Mesenchymal stem cell (in vitro differentiated cells and primary cell): ENCODE measurements at regions not wholly inside any gene's neighbourhood (a gene's known extent, or its start where the extent isn't known, plus 50 kb on each side); places are given as distances from the start of the nearest gene placed in this dataset.

Experiments used
- DNase-seq: peaks from one replicate; pipeline ENCODE4 v3.0.0-alpha.2; 2013
- H2AFZ ChIP-seq: one replicate; pipeline ENCODE4 v1.6.1; 2013; ENCODE audit warnings: low read depth, mild to moderate bottlenecking, control low read depth, inconsistent platforms, low read length, moderate library complexity
- H2AK5ac ChIP-seq: 2 replicates; pipeline ENCODE4 v1.6.1; 2013; ENCODE audit warnings: low read length, moderate library complexity, mild to moderate bottlenecking, inconsistent platforms; ENCODE audit not compliant: severe bottlenecking
- H2BK120ac ChIP-seq: one replicate; pipeline ENCODE4 v1.6.1; 2013; ENCODE audit warnings: low read depth, mild to moderate bottlenecking, inconsistent platforms, low read length, moderate library complexity
- H2BK12ac ChIP-seq, 2 experiments: one replicate each; pipeline ENCODE4 v1.6.1; 2013; ENCODE audit warnings: inconsistent platforms in 2 of 2, low read length in 2 of 2, mild to moderate bottlenecking in 2 of 2, moderate library complexity in 2 of 2, control low read depth in 1 of 2
- H2BK15ac ChIP-seq: one replicate; pipeline ENCODE4 v1.6.1; 2013; ENCODE audit warnings: mild to moderate bottlenecking, low read depth, inconsistent platforms; ENCODE audit not compliant: poor library complexity, severe bottlenecking
- H2BK5ac ChIP-seq: 2 replicates; pipeline ENCODE4 v1.6.1; 2013; ENCODE audit warnings: low read depth, mild to moderate bottlenecking, low read length, control low read depth, inconsistent platforms; ENCODE audit not compliant: poor library complexity, severe bottlenecking
- H3K14ac ChIP-seq, 2 experiments: one replicate each; pipeline ENCODE4 v1.6.1; 2013; ENCODE audit warnings: inconsistent platforms in 2 of 2, low read length in 2 of 2, control low read depth in 1 of 2, mild to moderate bottlenecking in 1 of 2, moderate library complexity in 1 of 2
- H3K18ac ChIP-seq, 2 experiments: one replicate each; pipeline ENCODE4 v1.6.1; 2013; ENCODE audit warnings: inconsistent platforms in 2 of 2, low read length in 2 of 2, control low read depth in 1 of 2, low read depth in 1 of 2, mild to moderate bottlenecking in 1 of 2
- H3K23ac ChIP-seq, 2 experiments: one replicate each; pipeline ENCODE4 v1.6.1; 2013; ENCODE audit warnings: inconsistent platforms in 2 of 2, low read length in 2 of 2, mild to moderate bottlenecking in 2 of 2, moderate library complexity in 2 of 2, control low read depth in 1 of 2
- H3K27ac ChIP-seq: 2 replicates; pipeline ENCODE4 v1.5.1; 2013; ENCODE audit warnings: mild to moderate bottlenecking, moderate library complexity, low read length, control low read depth, inconsistent platforms; ENCODE audit not compliant: poor library complexity, severe bottlenecking
- H3K27me3 ChIP-seq, 2 experiments: 2 replicates each; pipeline versions ENCODE4 v1.6.1 to v1.7.0; 2013; ENCODE audit warnings: low read length in 2 of 2, mild to moderate bottlenecking in 2 of 2, moderate library complexity in 2 of 2, control low read depth in 1 of 2, inconsistent platforms in 1 of 2; ENCODE audit not compliant: control insufficient read depth in 1 of 2, insufficient read depth in 1 of 2
- H3K36me3 ChIP-seq, 2 experiments: 2 replicates each; pipeline versions ENCODE4 v1.6.1 to v1.7.0; 2013; ENCODE audit warnings: low read length in 2 of 2, control low read depth in 1 of 2, inconsistent platforms in 1 of 2, low read depth in 1 of 2, mild to moderate bottlenecking in 1 of 2; ENCODE audit not compliant: insufficient read depth in 2 of 2, control insufficient read depth in 1 of 2
- H3K4ac ChIP-seq, 2 experiments: one replicate each; pipeline ENCODE4 v1.6.1; 2013; ENCODE audit warnings: inconsistent platforms in 2 of 2, low read length in 2 of 2, mild to moderate bottlenecking in 2 of 2, moderate library complexity in 2 of 2, control low read depth in 1 of 2, low read depth in 1 of 2
- H3K4me1 ChIP-seq: 2 replicates; pipeline ENCODE4 v1.6.1; 2013; ENCODE audit warnings: low read depth, low read length, control low read depth; ENCODE audit not compliant: control insufficient read depth, insufficient read depth
- H3K4me2 ChIP-seq: 2 replicates; pipeline ENCODE4 v1.6.1; 2013; ENCODE audit warnings: low read length, mild to moderate bottlenecking, inconsistent platforms; ENCODE audit not compliant: poor library complexity, severe bottlenecking
- H3K4me3 ChIP-seq, 2 experiments: 2 replicates each; pipeline versions ENCODE4 v1.5.1 to v1.7.0; 2013; ENCODE audit warnings: low read length in 2 of 2, mild to moderate bottlenecking in 2 of 2, control low read depth in 1 of 2, low read depth in 1 of 2; ENCODE audit not compliant: insufficient read depth in 1 of 2
- H3K79me1 ChIP-seq: replicated peaks from 2 replicates; pipeline ENCODE4 v1.6.1; 2013; ENCODE audit warnings: mild to moderate bottlenecking, control low read depth, low read length, inconsistent platforms; ENCODE audit not compliant: poor library complexity, severe bottlenecking
- H3K9ac ChIP-seq: 2 replicates; pipeline ENCODE4 v1.7.0; 2013; ENCODE audit warnings: mild to moderate bottlenecking, low read length, moderate library complexity
- H3K9me3 ChIP-seq: 2 replicates; pipeline ENCODE4 v1.7.0; 2013; ENCODE audit warnings: mild to moderate bottlenecking, low read length; ENCODE audit not compliant: control insufficient read depth
- H4K8ac ChIP-seq: one replicate; pipeline ENCODE4 v1.6.1; 2013; ENCODE audit warnings: inconsistent platforms, mild to moderate bottlenecking, low read length, moderate library complexity
- H4K91ac ChIP-seq: one replicate; pipeline ENCODE4 v1.6.1; 2013; ENCODE audit warnings: mild to moderate bottlenecking, low read length, inconsistent platforms
- WGBS: methylation state at CpG from one replicate; pipeline ENCODE4 v1.1.7; 2013; ENCODE audit warnings: mixed read lengths; 5-methylcytosine and 5-hydroxymethylcytosine counted together

- H2BK12ac ChIP-seq = no peak overlapping the region
- H3K4me3 ChIP-seq = no peak overlapping the region
- no peak overlapping the region for H3K23ac ChIP-seq
- no peak overlapping the region for H3K14ac ChIP-seq
- H3K27ac ChIP-seq = no peak overlapping the region
- 96% methylated on average over 9 of the region's 10 CpGs for WGBS
- no peaks in the 10 kb centered on the region for H3K79me1 ChIP-seq
- H2BK15ac ChIP-seq = no peak overlapping the region
- H2BK5ac ChIP-seq = no peak overlapping the region
- no peak overlapping the region for H3K4ac ChIP-seq
- no peak overlapping the region for H4K8ac ChIP-seq
- H2AK5ac ChIP-seq = no peak overlapping the region
- DNase-seq = no peak
- no peak overlapping the region for H2AFZ ChIP-seq
- no peaks in the 10 kb centered on the region for H3K27me3 ChIP-seq
- H3K18ac ChIP-seq = no peak overlapping the region
- peaks cover 34% of the 10 kb centered on the region for H3K9me3 ChIP-seq
- H3K36me3 ChIP-seq = no peaks in the 10 kb centered on the region
- no peak overlapping the region for H2BK120ac ChIP-seq
- H3K4me1 ChIP-seq = no peaks in the 10 kb centered on the region
- no peak overlapping the region for H3K4me2 ChIP-seq
- no peak overlapping the region for H4K91ac ChIP-seq
- H3K9ac ChIP-seq = no peak overlapping the region
These were observed 162.7 kb upstream of the NRXN1 start for GRCh38 chr2:51194656-51195055.

DNA sequence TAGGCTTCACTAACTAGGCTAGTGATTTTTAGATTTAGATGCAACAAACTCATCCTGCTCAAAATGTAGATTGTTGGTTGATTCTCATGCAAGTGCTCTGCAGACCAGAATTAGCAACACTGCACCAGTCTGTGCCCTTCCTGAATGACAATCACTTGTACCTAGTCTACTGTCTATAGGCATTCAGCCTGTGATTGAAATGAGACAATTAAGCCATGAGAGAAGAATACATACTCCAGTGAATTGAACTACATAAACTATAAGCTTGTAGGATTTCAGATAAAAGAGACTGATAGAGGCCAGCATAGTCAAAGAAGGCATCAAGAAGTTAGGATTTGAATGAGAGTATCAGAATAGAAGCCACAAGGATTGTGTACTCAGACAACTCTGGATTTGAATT, 138.3 kb upstream of the NRXN1 start:
- H3K27me3 ChIP-seq = no peaks in the 10 kb centered on the region
- H2BK120ac ChIP-seq = no peak overlapping the region
- H4K8ac ChIP-seq = no peak overlapping the region
- H3K4me2 ChIP-seq = no peak overlapping the region
- H2BK12ac ChIP-seq = no peak overlapping the region
- no peak overlapping the region for H3K4me3 ChIP-seq
- H2AK5ac ChIP-seq = no peak overlapping the region
- H3K4me1 ChIP-seq = peaks cover 2% of the 10 kb centered on the region
- H3K9ac ChIP-seq = no peak overlapping the region
- H3K18ac ChIP-seq = no peak overlapping the region
- no peak overlapping the region for H2BK5ac ChIP-seq
- no peak for DNase-seq
- no peak overlapping the region for H3K23ac ChIP-seq
- no peak overlapping the region for H2BK15ac ChIP-seq
- H3K9me3 ChIP-seq = peaks cover 3% of the 10 kb centered on the region
- H4K91ac ChIP-seq = no peak overlapping the region
- H2AFZ ChIP-seq = no peak overlapping the region
- H3K79me1 ChIP-seq = no peaks in the 10 kb centered on the region
- H3K14ac ChIP-seq = no peak overlapping the region
- no peak overlapping the region for H3K27ac ChIP-seq
- H3K4ac ChIP-seq = no peak overlapping the region
- no peaks in the 10 kb centered on the region for H3K36me3 ChIP-seq

DNA sequence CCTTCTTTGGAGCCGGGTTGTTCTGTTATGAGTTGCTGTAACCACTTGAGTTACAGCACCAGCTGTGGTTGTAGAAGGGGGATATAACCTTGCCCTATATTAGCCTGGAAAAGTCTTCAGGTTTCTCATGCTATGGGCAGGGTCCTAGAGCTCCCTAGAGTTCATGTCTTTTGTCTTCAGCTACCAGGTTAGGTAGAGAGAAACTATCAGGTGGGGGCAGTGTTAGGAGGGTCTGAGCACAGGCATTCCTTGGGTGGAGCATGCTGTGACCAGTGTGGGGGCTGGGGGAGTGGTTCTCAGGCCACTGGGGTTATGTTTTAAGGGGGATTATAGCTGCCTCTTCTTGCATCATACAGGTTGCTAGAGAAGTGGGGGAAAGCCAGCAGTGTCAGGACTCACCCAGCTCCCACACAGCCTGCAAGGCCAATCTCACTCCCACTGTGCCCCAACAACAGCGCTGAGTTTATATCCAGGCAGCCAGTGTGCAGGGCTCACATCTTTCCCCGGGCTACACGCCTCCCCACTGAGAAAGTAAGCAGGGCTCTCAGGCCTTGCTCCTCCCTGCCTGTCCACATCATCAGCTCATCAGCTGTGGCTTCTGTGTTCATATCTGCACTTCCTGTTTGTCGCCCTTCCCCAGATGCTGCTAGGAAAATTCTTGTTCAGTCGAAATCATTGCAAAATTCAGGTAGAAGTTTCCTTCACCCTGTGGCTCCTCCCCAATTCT, 133.8 kb upstream of the NRXN1 start:
- H3K27me3 ChIP-seq = no peaks in the 10 kb centered on the region
- no peak overlapping the region for H3K23ac ChIP-seq
- no peak overlapping the region for H3K14ac ChIP-seq
- H2BK5ac ChIP-seq = no peak overlapping the region
- H3K9ac ChIP-seq = no peak overlapping the region
- H3K36me3 ChIP-seq = no peaks in the 10 kb centered on the region
- no peak overlapping the region for H2BK120ac ChIP-seq
- peak overlapping the region; percentile 15 for H4K91ac ChIP-seq
- DNase-seq = no peak
- no peak overlapping the region for H2BK12ac ChIP-seq
- no peak overlapping the region for H3K27ac ChIP-seq
- peaks cover 2% of the 10 kb centered on the region for H3K4me1 ChIP-seq
- H3K79me1 ChIP-seq = no peaks in the 10 kb centered on the region
- 66% methylated on average over 6 of the region's 6 CpGs for WGBS
- H3K4ac ChIP-seq = no peak overlapping the region
- no peak overlapping the region for H3K4me3 ChIP-seq
- H4K8ac ChIP-seq = peak overlapping the region; percentile 85
- H2AK5ac ChIP-seq = no peak overlapping the region
- H3K18ac ChIP-seq = no peak overlapping the region
- no peak overlapping the region for H3K4me2 ChIP-seq
- H2AFZ ChIP-seq = no peak overlapping the region
- no peak overlapping the region for H2BK15ac ChIP-seq
- H3K9me3 ChIP-seq = peaks cover 2% of the 10 kb centered on the region

GRCh38 chr2:51158251-51158650, 126.3 kb upstream of the NRXN1 start:
- Histone ChIP-seq H3K18ac (no peak overlapping the region), H3K14ac (no peak overlapping the region), H2BK15ac (no peak overlapping the region), H3K27me3 (no peaks in the 10 kb centered on the region), H4K8ac (no peak overlapping the region), H3K79me1 (no peaks in the 10 kb centered on the region), H3K9me3 (peaks cover 2% of the 10 kb centered on the region), H2AK5ac (no peak overlapping the region), H3K4me2 (no peak overlapping the region), H2AFZ (no peak overlapping the region), H2BK120ac (no peak overlapping the region), H3K4me1 (no peaks in the 10 kb centered on the region), H3K23ac (no peak overlapping the region), H3K9ac (no peak overlapping the region), H2BK5ac (no peak overlapping the region), H4K91ac (no peak overlapping the region), H3K4ac (no peak overlapping the region), H3K36me3 (no peaks in the 10 kb centered on the region), H2BK12ac (no peak overlapping the region), H3K27ac (no peak overlapping the region), H3K4me3 (no peak overlapping the region)
- no CpG with 5 or more reads among the region's 1 CpG for WGBS
- no peak for DNase-seq
